ENCODE measurements at regions not wholly inside any gene's neighbourhood (a gene's known extent, or its start where the extent isn't known, plus 50 kb on each side); places are given as distances from the start of the nearest gene placed in this dataset.

- H3K4me3 ChIP-seq (replicated peaks in 1 of 3; ENCODE audit: insufficient read depth in 1 of 3, low read depth in 1 of 3, low read length in 3 of 3) = no peak overlapping the region
- H3K36me3 ChIP-seq (ENCODE audit: control insufficient read depth in 2 of 2, extremely low read depth in 1 of 2, insufficient read depth in 2 of 2, low read length in 2 of 2) = no peaks in the 10 kb centered on the region
- no peak for DNase-seq (ENCODE audit: low read depth, low spot score)
- H4K20me1 ChIP-seq (replicated peaks; ENCODE audit: control insufficient read depth, extremely low read depth, insufficient read depth, low read length) = no peaks in the 10 kb centered on the region
- no peaks in the 10 kb centered on the region for H3K79me2 ChIP-seq (ENCODE audit: control insufficient read depth, insufficient read depth, low read length)
- H3K9me3 ChIP-seq (replicated peaks; ENCODE audit: control insufficient read depth, insufficient read depth, low read length) = no peaks in the 10 kb centered on the region
- no TSS peak for BruUV-seq (replicated peaks)
- no peak overlapping the region for H3K27ac ChIP-seq (ENCODE audit: insufficient read depth, low read depth, low read length)
- no peak for FAIRE-seq
- no peaks in the 10 kb centered on the region for H3K9me1 ChIP-seq (replicated peaks; ENCODE audit: control insufficient read depth, extremely low read depth, insufficient read depth, low read length)
- no peak overlapping the region for H2AFZ ChIP-seq (ENCODE audit: low read depth, low read length)
- H3K4me1 ChIP-seq (ENCODE audit: control insufficient read depth, extremely low read depth, insufficient read depth, low read length) = no peaks in the 10 kb centered on the region
- ChIA-PET POLR2A (no interaction called here), CTCF (no interaction called here)
- intact Hi-C loops (cut with micrococcal nuclease) = no loop called here
- no peaks in the 10 kb centered on the region for H3K27me3 ChIP-seq (ENCODE audit: control insufficient read depth in 2 of 2, insufficient read depth in 2 of 2, low read length in 2 of 2)
- H3K4me2 ChIP-seq (ENCODE audit: insufficient read depth, low read length) = no peak overlapping the region
- no peak overlapping the region for H3K9ac ChIP-seq (replicated peaks; ENCODE audit: extremely low read depth, insufficient read depth, low read length)
- dilution Hi-C loops (cut with MboI; ENCODE audit: extremely low pct_ligation_motif_present, low sequenced_read_pairs) = no loop called here
- TF ChIP-seq MYC (IDR thresholded peaks at IDR 0.05; ENCODE audit: low read depth, low read length) (no peak), EZH2 (IDR thresholded peaks at IDR 0.05; ENCODE audit: borderline replicate concordance, low read depth, low read length, severe bottlenecking) (no peak), MAX (IDR thresholded peaks at IDR 0.05; ENCODE audit: insufficient read depth, insufficient read length) (no peak), CTCF (IDR thresholded peaks at IDR 0.05; ENCODE audit: extremely low read depth in 1 of 2, insufficient read depth in 1 of 2, low read depth in 1 of 2, low read length in 2 of 2) (no peak), JUN (IDR thresholded peaks at IDR 0.05; ENCODE audit: borderline replicate concordance, insufficient read depth, insufficient read length, low read depth) (no peak), POLR2A (IDR thresholded peaks at IDR 0.05; ENCODE audit: low read depth, low read length) (no peak), FOS (IDR thresholded peaks at IDR 0.05; ENCODE audit: borderline replicate concordance, insufficient read depth, low read length) (no peak)
Observed at GRCh38 chr12:67540920-67541624, 107.5 kb upstream of the DYRK2 start.
